Omental fat pad (tissue), 3 donors: ENCODE measurements at regions not wholly inside any gene's neighbourhood (a gene's known extent, or its start where the extent isn't known, plus 50 kb on each side); places are given as distances from the start of the nearest gene placed in this dataset.

Experiments
- ATAC-seq: fragments of 150-250 bp; one replicate; pipeline ENCODE4 v1.9.1; 2016; ENCODE audit warnings: mild to moderate bottlenecking, moderate library complexity; ENCODE audit not compliant: low FRiP score
- DNase-seq: peaks from one replicate; pipeline ENCODE4 v3.0.0-alpha.2; 2019; ENCODE audit warnings: low spot score
- CTCF ChIP-seq, 3 donors: fragments of 450-650 bp; IDR thresholded peaks; one replicate each; pipeline ENCODE4 v1.5.1; 2016 to 2017; ENCODE audit warnings: antibody characterized with exemption in 3 of 3, mild to moderate bottlenecking in 3 of 3, moderate library complexity in 2 of 3

GRCh38 chr20:48282591-48283228 is 497.4 kb upstream of the SULF2 start:
- DNase-seq, result no peak
- no peak for TF ChIP-seq CTCF (IDR thresholded peaks at IDR 0.05)
- no peak for ATAC-seq

- no peak for ATAC-seq
- no peak for TF ChIP-seq CTCF (IDR thresholded peaks at IDR 0.05)
- DNase-seq, result no peak
Observed at GRCh38 chr20:48281501-48281900, 496.2 kb upstream of the SULF2 start.

DNA sequence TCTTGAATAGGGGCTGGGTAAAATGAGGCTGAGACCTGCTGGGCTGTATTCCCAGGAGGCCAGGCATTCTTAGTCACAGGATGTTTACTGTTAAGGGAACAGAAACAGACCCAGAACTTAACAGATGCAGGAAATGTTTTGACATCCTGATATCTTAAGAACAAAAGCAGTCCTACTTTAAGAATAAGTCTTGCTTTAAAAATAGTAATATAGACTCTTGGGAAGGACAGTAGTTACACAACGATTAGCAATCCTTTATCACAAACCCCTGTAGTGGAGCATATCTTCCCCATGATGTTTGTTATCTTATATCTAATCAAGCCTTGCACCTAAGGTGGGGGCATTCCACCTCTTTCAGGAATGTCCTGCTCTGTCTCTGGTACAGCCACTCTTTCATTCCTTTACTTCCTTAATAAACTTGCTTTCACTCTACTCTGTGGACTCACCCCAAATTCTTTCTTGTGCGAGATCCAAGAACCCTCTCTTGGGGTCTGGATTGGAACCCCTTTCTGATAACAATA is 493.7 kb upstream of the SULF2 start:
- DNase-seq (no peak), ATAC-seq (no peak)
- no peak for TF ChIP-seq CTCF (IDR thresholded peaks at IDR 0.05)

- ATAC-seq (no peak), DNase-seq (no peak)
- TF ChIP-seq CTCF (IDR thresholded peaks at IDR 0.05), result no peak
Observed at GRCh38 chr20:48277266-48277665, 492.0 kb upstream of the SULF2 start.

- DNase-seq (no peak), ATAC-seq (no peak)
- no peak for TF ChIP-seq CTCF (IDR thresholded peaks at IDR 0.05)
Observed at GRCh38 chr20:48276021-48276342, 490.7 kb upstream of the SULF2 start.

- DNase-seq (no peak), ATAC-seq (no peak)
- no peak for TF ChIP-seq CTCF (IDR thresholded peaks at IDR 0.05)
Observed at GRCh38 chr20:48275286-48276020, 490.2 kb upstream of the SULF2 start.

DNA sequence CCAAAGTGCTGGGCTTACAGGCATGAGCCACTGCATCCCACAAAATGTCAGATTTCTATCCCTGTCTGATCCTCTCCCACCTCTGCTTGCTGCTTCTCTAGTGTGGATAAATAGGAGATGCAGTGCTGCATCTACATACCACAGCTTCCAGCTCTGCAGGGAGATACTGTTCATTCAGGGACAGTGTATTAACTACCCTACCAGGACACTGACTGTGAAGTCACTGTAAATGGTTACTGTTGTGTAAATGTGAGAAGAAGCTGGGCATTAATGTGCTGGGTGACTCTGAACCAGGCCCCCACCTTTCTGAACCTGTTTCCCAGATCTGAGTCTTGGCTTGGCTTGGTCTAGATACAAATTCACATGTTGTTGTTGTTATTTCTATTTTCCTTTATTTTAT is 488.6 kb upstream of the SULF2 start:
- TF ChIP-seq CTCF (IDR thresholded peaks at IDR 0.05), result no peak
- DNase-seq, result no peak
- no peak for ATAC-seq
